Peyer's patch (tissue), 4 donors: ENCODE measurements at regions not wholly inside any gene's neighbourhood (a gene's known extent, or its start where the extent isn't known, plus 50 kb on each side); places are given as distances from the start of the nearest gene placed in this dataset.

Experiments used
- POLR2A ChIP-seq, 2 donors: fragments of 450-650 bp; IDR thresholded peaks; one replicate each; pipeline ENCODE4 v1.5.1; 2017; ENCODE audit warnings: antibody characterized with exemption in 2 of 2, mild to moderate bottlenecking in 2 of 2, moderate library complexity in 2 of 2
- TF ChIP-seq, protein P1 (sequence below), 6 experiments: fragments of 450-650 bp in 4 of 6; fragments of 200-600 bp in 2 of 6; sonication (generic) in 1 of 6; IDR thresholded peaks; one replicate each; pipeline ENCODE4 v1.5.1; 2017 to 2019; ENCODE audit warnings: antibody characterized with exemption in 6 of 6, mild to moderate bottlenecking in 3 of 6, moderate library complexity in 1 of 6

DNA sequence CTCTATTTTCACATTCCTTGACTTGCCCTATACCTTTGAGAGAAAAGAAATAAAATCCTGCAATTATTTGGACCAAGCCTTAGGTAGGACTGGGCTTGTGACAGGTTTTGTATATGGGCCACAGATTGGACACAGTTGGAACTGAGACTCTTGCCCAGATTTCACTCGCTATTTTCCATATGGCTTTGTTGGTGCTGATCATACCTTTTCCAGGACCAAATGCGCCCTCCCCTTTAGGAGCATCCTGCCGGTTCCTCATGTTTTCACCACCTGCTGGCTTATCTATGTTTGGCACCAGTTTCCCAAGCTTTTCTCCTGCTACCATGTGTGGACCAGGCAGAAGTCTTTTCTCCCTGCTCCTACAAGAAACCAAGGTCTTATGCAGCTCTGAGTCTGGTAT lies 494.9 kb downstream of the EPHA4 start:
- TF ChIP-seq, protein P1, sequence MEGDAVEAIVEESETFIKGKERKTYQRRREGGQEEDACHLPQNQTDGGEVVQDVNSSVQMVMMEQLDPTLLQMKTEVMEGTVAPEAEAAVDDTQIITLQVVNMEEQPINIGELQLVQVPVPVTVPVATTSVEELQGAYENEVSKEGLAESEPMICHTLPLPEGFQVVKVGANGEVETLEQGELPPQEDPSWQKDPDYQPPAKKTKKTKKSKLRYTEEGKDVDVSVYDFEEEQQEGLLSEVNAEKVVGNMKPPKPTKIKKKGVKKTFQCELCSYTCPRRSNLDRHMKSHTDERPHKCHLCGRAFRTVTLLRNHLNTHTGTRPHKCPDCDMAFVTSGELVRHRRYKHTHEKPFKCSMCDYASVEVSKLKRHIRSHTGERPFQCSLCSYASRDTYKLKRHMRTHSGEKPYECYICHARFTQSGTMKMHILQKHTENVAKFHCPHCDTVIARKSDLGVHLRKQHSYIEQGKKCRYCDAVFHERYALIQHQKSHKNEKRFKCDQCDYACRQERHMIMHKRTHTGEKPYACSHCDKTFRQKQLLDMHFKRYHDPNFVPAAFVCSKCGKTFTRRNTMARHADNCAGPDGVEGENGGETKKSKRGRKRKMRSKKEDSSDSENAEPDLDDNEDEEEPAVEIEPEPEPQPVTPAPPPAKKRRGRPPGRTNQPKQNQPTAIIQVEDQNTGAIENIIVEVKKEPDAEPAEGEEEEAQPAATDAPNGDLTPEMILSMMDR (IDR thresholded peaks at IDR 0.05) = no peak
- TF ChIP-seq POLR2A (IDR thresholded peaks at IDR 0.05) = no peak
